GM10248 (cell line): ENCODE measurements at regions not wholly inside any gene's neighbourhood (a gene's known extent, or its start where the extent isn't known, plus 50 kb on each side); places are given as distances from the start of the nearest gene placed in this dataset.
"Not testable (repeated sequence)": the region's sequence is repeated elsewhere in the genome, so short reads cannot be mapped to it uniquely, and the experiment has no call there.

ENCODE experiments used
- CTCF ChIA-PET: fragments of 300-600 bp; sonication (Branson Sonifier 250); formaldehyde crosslinking; extraction: SDS; loops from one replicate; lab custom pipeline; 2021; ENCODE audit warnings: antibody characterized with exemption; lab: Yijun Ruan, JAX
- POLR2A ChIA-PET: fragments of 350-650 bp; sonication (Branson Sonifier 250); formaldehyde crosslinking; extraction: SDS; loops from one replicate; lab custom pipeline; 2020; ENCODE audit warnings: antibody characterized with exemption; lab: Yijun Ruan, JAX
- DNase-seq: peaks from one replicate; pipeline ENCODE4 v3.0.0; 2012; ENCODE audit errors: extremely low spot score
- TF ChIP-seq, protein P1 (sequence below): IDR thresholded peaks from 2 replicates; pipeline ENCODE4 v1.5.1; 2012; ENCODE audit warnings: mild to moderate bottlenecking, low read depth; ENCODE audit errors: extremely low read depth, missing control alignments, control extremely low read depth

DNA sequence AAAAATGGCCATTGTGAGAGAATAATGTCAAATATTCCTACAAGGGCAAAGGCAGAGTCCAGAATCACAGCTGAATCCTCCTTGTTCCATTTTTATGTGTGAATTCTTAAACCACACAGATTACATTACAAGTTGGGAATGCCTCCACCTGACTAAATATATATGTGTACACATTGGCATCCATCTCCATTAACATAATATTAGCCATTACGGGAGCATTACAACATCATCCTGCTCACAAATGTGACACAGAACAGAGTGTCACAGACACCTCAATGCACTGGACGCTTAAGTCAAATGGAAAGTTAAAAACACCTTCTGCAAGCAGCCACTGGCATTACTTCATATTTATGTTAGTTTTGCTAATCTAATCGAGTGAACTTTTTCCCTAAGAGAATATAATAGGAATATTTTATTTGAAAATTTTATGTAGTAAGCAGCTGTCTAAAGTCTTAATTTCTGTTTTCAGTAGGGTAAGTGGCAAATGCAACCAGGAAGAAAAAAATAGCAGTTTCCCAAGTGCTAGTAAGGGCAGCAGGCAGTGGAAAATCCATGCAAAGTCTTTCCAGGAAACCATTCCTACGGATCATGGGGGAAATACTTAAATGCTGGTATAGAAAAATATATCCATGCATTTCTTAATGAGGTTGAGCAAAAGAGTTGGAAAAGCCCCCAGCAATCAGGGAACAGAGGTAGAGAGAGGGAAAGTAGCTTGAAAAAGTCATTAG, 255.6 kb downstream of the OSR1 start:
- DNase-seq: no peak
- POLR2A ChIA-PET: no interaction called here
- CTCF ChIA-PET: no interaction called here
- TF ChIP-seq, protein P1, sequence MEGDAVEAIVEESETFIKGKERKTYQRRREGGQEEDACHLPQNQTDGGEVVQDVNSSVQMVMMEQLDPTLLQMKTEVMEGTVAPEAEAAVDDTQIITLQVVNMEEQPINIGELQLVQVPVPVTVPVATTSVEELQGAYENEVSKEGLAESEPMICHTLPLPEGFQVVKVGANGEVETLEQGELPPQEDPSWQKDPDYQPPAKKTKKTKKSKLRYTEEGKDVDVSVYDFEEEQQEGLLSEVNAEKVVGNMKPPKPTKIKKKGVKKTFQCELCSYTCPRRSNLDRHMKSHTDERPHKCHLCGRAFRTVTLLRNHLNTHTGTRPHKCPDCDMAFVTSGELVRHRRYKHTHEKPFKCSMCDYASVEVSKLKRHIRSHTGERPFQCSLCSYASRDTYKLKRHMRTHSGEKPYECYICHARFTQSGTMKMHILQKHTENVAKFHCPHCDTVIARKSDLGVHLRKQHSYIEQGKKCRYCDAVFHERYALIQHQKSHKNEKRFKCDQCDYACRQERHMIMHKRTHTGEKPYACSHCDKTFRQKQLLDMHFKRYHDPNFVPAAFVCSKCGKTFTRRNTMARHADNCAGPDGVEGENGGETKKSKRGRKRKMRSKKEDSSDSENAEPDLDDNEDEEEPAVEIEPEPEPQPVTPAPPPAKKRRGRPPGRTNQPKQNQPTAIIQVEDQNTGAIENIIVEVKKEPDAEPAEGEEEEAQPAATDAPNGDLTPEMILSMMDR: no peak

DNA sequence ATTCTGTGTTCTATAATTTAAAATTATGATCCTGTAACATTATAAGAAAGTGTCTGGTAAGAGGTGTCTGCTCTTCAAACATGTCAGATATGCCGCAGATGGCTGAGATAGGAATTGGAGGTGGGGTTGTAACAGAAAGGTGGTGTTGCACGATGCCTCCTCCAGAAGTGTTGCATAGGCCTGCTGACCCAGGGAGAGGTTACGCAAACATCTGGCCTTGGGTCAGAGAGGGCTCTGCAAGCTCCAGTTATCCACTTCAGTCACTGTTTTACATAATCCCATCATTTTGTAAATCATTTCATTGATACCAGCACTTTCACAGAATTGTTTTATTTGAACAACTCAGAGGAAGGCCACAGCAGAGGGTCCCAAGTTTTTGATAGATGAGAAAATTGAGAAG, 256.5 kb downstream of the OSR1 start:
- TF ChIP-seq, protein P1: no peak
- ChIA-PET POLR2A (no interaction called here), CTCF (no interaction called here)
- DNase-seq: no peak

- CTCF ChIA-PET: interaction anchor here (0.9 to 1.0 kb wide), 3 partner anchors 12 to 437 kb away, joined by 3 read pairs; no protein-coding TSS in a partner anchor
- POLR2A ChIA-PET: no interaction called here
Observed at GRCh38 chr2:19100570-19100969, 257.9 kb downstream of the OSR1 start.

DNA sequence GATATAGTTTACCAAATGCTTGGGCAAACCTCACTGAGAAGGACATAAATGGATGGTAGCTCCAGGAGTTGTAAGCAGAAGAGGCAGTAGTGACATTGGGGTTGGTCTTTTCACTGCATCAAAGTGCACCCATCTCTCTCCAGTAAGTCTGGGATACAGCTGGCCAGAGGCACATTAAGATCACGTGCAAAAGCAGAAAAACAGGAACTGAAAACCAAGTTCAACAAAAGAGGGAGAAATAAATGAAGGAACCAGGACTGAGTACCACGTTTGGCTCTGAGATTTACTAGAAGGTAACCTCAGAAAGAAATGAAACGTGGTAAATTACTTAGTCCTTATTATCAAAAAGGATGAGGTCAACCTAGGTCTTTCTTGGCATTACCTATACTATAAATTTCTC, 259.2 kb downstream of the OSR1 start:
- ChIA-PET CTCF (no interaction called here), POLR2A (no interaction called here)
- TF ChIP-seq, protein P1: no peak
- DNase-seq: no peak

More at GRCh38 chr2:19100570-19100969, 257.9 kb downstream of the OSR1 start:
- DNase-seq: no peak
- TF ChIP-seq, protein P1: no peak

DNA sequence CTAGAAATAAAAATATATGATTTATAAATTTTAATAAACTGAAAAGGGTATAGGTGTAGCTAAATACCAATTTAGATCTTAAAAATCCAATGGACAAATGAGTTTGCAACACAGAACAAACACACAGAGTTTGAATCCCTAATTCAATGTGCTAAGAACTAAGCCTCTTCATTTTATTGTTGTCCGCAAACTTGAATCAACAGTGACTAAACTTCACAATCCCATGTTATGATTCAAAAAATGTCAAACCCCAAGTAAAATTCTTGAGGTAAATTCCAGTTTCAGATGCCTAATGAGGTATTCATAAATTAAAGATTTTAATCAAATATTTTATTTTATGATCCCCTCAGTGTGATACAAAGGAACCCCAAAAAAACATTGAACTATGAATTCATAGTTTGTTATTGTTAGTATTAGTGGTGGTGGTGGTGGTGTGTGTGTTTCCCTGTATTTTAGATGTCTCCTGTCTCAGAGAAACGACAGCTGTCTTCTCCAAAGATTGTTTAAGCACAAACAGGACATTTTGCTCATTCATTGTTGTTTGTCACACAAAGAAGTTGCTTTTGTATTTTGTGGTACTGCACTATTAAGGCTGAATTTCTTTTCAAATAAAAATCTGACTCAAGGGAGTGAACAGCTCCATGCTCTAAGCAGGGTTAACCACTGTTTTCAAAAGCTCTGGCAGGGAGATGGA, 259.8 kb downstream of the OSR1 start:
- ChIA-PET CTCF (interaction anchor here (0.7 kb wide), 1 partner anchor 9 kb away, joined by 3 read pairs; no protein-coding TSS in a partner anchor), POLR2A (no interaction called here)
- TF ChIP-seq, protein P1: no peak
- DNase-seq: no peak

DNA sequence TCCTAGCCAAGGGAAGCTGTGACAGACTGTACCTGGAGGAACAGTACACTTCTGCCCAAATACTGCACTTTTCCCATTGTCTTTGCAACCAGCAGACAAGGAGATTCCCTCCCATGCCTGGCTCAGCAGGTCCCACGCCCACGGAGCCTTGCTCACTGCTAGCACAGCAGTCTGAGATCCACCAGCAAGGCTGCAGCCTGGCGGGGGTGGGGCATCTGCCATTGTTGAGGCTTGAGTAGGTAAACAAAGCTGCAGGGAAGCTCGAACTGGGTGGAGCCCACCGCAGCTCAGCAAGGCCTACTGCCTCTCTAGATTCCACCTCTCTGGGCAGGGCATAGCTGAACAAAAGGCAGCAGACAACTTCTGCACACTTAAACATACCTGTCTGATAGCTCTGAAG, 268.9 kb downstream of the OSR1 start:
- CTCF ChIA-PET: interaction anchor here (0.9 kb wide), 1 partner anchor 9 kb away, joined by 3 read pairs; no protein-coding TSS in a partner anchor
- DNase-seq, POLR2A ChIA-PET: not testable (repeated sequence)

- DNase-seq: no peak
- ChIA-PET POLR2A (no interaction called here), CTCF (no interaction called here)
- TF ChIP-seq, protein P1: no peak
Observed at GRCh38 chr2:19086231-19086651, 272.2 kb downstream of the OSR1 start.
